Osteoblast (primary cell): ENCODE measurements at regions not wholly inside any gene's neighbourhood (a gene's known extent, or its start where the extent isn't known, plus 50 kb on each side); places are given as distances from the start of the nearest gene placed in this dataset.
"Not testable (repeated sequence)": the region's sequence is repeated elsewhere in the genome, so short reads cannot be mapped to it uniquely, and the experiment has no call there.

ENCODE experiments used
- DNase-seq: peaks from one replicate; pipeline ENCODE4 v3.0.0; 2011; ENCODE audit warnings: low spot score, mixed read lengths; ENCODE audit not compliant: insufficient read length; ENCODE audit errors: missing footprints
- H2AFZ ChIP-seq: 2 replicates; pipeline ENCODE4 v1.6.0; 2011; ENCODE audit warnings: mild to moderate bottlenecking, low read length
- H3K27ac ChIP-seq: 2 replicates; pipeline ENCODE4 v1.5.1; 2011; ENCODE audit warnings: mild to moderate bottlenecking, low read depth, low read length, moderate library complexity
- H3K27me3 ChIP-seq: 2 replicates; pipeline ENCODE4 v1.6.0; 2012; ENCODE audit warnings: mild to moderate bottlenecking, control low read depth, inconsistent platforms, low read length, moderate library complexity; ENCODE audit not compliant: insufficient read depth
- H3K36me3 ChIP-seq: 2 replicates; pipeline ENCODE4 v1.5.1; 2011; ENCODE audit warnings: mild to moderate bottlenecking, low read length, control low read depth, moderate library complexity; ENCODE audit not compliant: insufficient read depth
- H3K4me1 ChIP-seq: 2 replicates; pipeline ENCODE4 v1.5.1; 2011; ENCODE audit warnings: mild to moderate bottlenecking, low read length, control low read depth, moderate library complexity; ENCODE audit not compliant: insufficient read depth
- H3K4me2 ChIP-seq: 2 replicates; pipeline ENCODE4 v1.6.0; 2011; ENCODE audit warnings: mild to moderate bottlenecking, low read length; ENCODE audit not compliant: insufficient read depth
- H3K4me3 ChIP-seq: fragments of 200-600 bp; sonication (generic); 3 replicates; pipeline ENCODE4 v1.5.1; 2012; ENCODE audit warnings: mild to moderate bottlenecking, low read length, inconsistent platforms; ENCODE audit not compliant: insufficient read depth
- H3K79me2 ChIP-seq: 2 replicates; pipeline ENCODE4 v1.6.0; 2012; ENCODE audit warnings: mild to moderate bottlenecking, low read length, control low read depth, inconsistent platforms; ENCODE audit not compliant: insufficient read depth
- H3K9me3 ChIP-seq: 2 replicates; pipeline ENCODE4 v1.5.1; 2011; ENCODE audit warnings: low read depth, low read length, control low read depth
- H4K20me1 ChIP-seq: 2 replicates; pipeline ENCODE4 v1.6.0; 2012; ENCODE audit warnings: mild to moderate bottlenecking, low read length, control low read depth; ENCODE audit not compliant: insufficient read depth
- CTCF ChIP-seq: IDR thresholded peaks from 2 replicates; pipeline ENCODE4 v1.5.1; 2011; ENCODE audit warnings: mild to moderate bottlenecking, low read depth, low read length, moderate library complexity; ENCODE audit errors: extremely low read depth

- not testable (repeated sequence) for H4K20me1 ChIP-seq, H2AFZ ChIP-seq, H3K27ac ChIP-seq, H3K9me3 ChIP-seq, H3K4me3 ChIP-seq, H3K4me2 ChIP-seq, H3K27me3 ChIP-seq, H3K36me3 ChIP-seq, DNase-seq, H3K79me2 ChIP-seq, H3K4me1 ChIP-seq
Observed at GRCh38 chr11:94235772-94236171, 68.6 kb upstream of the IZUMO1R start.

GRCh38 chr11:94236416-94236815 lies 68.0 kb upstream of the IZUMO1R start:
- H3K4me2 ChIP-seq, H4K20me1 ChIP-seq, H3K9me3 ChIP-seq, H3K27me3 ChIP-seq, H3K36me3 ChIP-seq, H3K4me3 ChIP-seq, H3K79me2 ChIP-seq, H3K27ac ChIP-seq, H3K4me1 ChIP-seq, H2AFZ ChIP-seq, DNase-seq: not testable (repeated sequence)

GRCh38 chr11:94237447-94238153 lies 66.8 kb upstream of the IZUMO1R start:
- H3K27me3 ChIP-seq, H3K9me3 ChIP-seq, H3K4me1 ChIP-seq, H3K27ac ChIP-seq, DNase-seq, H3K36me3 ChIP-seq, H4K20me1 ChIP-seq, H3K4me3 ChIP-seq, H3K4me2 ChIP-seq, H3K79me2 ChIP-seq, H2AFZ ChIP-seq: not testable (repeated sequence)

GRCh38 chr11:94238154-94238735 lies 66.1 kb upstream of the IZUMO1R start:
- H3K79me2 ChIP-seq, H3K27ac ChIP-seq, H3K4me1 ChIP-seq, H3K27me3 ChIP-seq, H3K4me2 ChIP-seq, H3K9me3 ChIP-seq, H3K36me3 ChIP-seq, H4K20me1 ChIP-seq, DNase-seq, H3K4me3 ChIP-seq, H2AFZ ChIP-seq: not testable (repeated sequence)

- not testable (repeated sequence) for H3K9me3 ChIP-seq, H3K4me2 ChIP-seq, H3K4me1 ChIP-seq, H3K79me2 ChIP-seq, H3K36me3 ChIP-seq, H4K20me1 ChIP-seq, H2AFZ ChIP-seq, H3K4me3 ChIP-seq, H3K27ac ChIP-seq, DNase-seq, H3K27me3 ChIP-seq
Observed at GRCh38 chr11:94238774-94239173, 65.6 kb upstream of the IZUMO1R start.

- no peak overlapping the region for H3K27ac ChIP-seq
- no peaks in the 10 kb centered on the region for H3K79me2 ChIP-seq
- H3K4me2 ChIP-seq: no peak overlapping the region
- no peak for DNase-seq
- no peak for TF ChIP-seq CTCF
- H3K36me3 ChIP-seq: no peaks in the 10 kb centered on the region
- no peak overlapping the region for H2AFZ ChIP-seq
- H3K4me1 ChIP-seq: no peaks in the 10 kb centered on the region
- H3K9me3 ChIP-seq: no peaks in the 10 kb centered on the region
- no peak overlapping the region for H3K4me3 ChIP-seq
- no peaks in the 10 kb centered on the region for H4K20me1 ChIP-seq
- no peaks in the 10 kb centered on the region for H3K27me3 ChIP-seq
Observed at GRCh38 chr11:94241896-94242295, 62.5 kb upstream of the IZUMO1R start.
